22Rv1 (cell line): ENCODE measurements at regions not wholly inside any gene's neighbourhood (a gene's known extent, or its start where the extent isn't known, plus 50 kb on each side); places are given as distances from the start of the nearest gene placed in this dataset.

Source experiments
- H3K27ac ChIP-seq: fragments of 450-650 bp; 2 replicates; pipeline ENCODE4 v1.5.1; 2017
- ZFX ChIP-seq: fragments of 450-650 bp; IDR thresholded peaks from 2 replicates; pipeline ENCODE4 v1.6.1; 2017; ENCODE audit warnings: antibody characterized with exemption, borderline replicate concordance
- TF ChIP-seq, protein P1 (sequence below): fragments of 450-650 bp; IDR thresholded peaks from 2 replicates; pipeline ENCODE4 v1.5.1; 2017; ENCODE audit warnings: mild to moderate bottlenecking

DNA sequence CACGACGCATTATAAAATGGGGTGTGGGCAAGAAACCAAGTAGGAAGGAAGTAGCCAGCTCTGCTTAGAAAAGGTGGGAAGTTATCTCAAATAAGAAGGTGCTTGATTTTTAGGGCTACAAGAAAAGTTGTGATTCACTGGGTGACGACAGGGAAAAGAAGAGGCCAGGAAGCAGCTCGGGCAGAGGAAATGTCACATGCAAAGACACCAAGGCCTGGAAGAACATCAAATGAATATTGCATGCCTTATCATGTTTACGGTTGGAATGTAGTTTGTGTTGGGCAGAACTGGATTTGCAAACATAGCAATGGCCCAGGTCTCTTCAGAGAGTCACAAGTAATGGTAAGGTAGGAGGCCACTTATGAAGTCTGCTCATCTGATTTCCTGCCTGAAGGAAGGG, 610.6 kb downstream of the IRS1 start:
- TF ChIP-seq, protein P1, sequence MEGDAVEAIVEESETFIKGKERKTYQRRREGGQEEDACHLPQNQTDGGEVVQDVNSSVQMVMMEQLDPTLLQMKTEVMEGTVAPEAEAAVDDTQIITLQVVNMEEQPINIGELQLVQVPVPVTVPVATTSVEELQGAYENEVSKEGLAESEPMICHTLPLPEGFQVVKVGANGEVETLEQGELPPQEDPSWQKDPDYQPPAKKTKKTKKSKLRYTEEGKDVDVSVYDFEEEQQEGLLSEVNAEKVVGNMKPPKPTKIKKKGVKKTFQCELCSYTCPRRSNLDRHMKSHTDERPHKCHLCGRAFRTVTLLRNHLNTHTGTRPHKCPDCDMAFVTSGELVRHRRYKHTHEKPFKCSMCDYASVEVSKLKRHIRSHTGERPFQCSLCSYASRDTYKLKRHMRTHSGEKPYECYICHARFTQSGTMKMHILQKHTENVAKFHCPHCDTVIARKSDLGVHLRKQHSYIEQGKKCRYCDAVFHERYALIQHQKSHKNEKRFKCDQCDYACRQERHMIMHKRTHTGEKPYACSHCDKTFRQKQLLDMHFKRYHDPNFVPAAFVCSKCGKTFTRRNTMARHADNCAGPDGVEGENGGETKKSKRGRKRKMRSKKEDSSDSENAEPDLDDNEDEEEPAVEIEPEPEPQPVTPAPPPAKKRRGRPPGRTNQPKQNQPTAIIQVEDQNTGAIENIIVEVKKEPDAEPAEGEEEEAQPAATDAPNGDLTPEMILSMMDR, result no peak
- TF ChIP-seq ZFX, result no peak
- H3K27ac ChIP-seq, result no peak overlapping the region

- H3K27ac ChIP-seq, result no peak overlapping the region
- TF ChIP-seq, protein P1, result no peak
- no peak for TF ChIP-seq ZFX
Measured at GRCh38 chr2:226187616-226188015, 612.0 kb downstream of the IRS1 start.

- no peak overlapping the region for H3K27ac ChIP-seq
- no peak for TF ChIP-seq ZFX
- TF ChIP-seq, protein P1, result no peak
Measured at GRCh38 chr2:226187156-226187555, 612.5 kb downstream of the IRS1 start.

GRCh38 chr2:226185616-226186211, 613.9 kb downstream of the IRS1 start:
- TF ChIP-seq ZFX, result no peak
- TF ChIP-seq, protein P1, result no peak
- no peak overlapping the region for H3K27ac ChIP-seq

DNA sequence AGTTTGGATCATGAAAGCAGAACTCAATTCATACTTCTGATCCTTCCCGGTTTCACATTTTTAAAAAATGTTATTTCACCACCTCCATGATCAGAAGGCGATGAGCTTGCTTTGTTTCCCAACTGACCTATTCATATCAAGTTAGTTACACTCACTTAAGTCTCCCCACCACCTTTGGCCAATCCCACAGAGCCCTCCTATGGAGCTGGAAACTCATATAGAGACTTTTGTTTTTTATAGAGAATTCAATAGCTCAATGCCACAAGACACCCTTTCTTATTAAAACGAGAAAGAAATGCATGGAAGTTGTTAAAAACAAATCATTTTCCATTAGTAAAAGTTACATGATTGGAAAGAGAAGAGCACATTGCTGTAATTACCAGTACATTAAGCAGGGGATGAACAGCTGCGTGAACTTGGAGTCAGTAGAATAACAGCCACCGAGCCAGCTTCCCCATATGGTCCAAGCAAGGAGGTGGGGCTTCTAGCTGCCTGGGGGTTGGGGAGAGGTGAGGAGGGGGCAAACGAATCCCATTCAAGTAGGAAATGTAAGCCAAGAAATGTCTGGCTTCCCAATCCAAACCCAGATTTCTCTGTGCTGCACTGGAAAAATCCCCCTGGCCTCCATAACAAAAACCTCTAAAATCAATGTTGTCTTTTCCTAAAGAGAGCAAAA, 614.5 kb downstream of the IRS1 start:
- TF ChIP-seq, protein P1, result no peak
- no peak for TF ChIP-seq ZFX
- H3K27ac ChIP-seq, result no peak overlapping the region

DNA sequence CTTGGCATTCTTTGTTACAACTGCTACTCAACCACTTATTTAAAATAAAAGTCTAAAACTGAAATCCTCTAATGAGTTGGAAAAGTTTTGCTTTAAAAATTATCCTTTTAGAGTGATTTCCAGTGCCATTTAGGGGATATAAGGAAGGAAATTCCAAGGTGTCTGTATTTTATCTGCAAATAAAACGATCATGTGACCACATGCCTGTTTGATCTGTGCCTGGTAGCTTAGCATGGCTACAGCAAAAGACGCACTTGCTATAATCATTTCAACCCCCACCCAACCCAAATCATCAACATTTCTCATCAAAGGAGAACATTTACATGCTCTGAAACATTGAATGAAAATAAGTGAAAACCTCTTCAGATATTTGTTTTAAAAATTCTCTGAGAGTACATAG, 615.1 kb downstream of the IRS1 start:
- TF ChIP-seq ZFX, result no peak
- TF ChIP-seq, protein P1, result no peak
- no peak overlapping the region for H3K27ac ChIP-seq

DNA sequence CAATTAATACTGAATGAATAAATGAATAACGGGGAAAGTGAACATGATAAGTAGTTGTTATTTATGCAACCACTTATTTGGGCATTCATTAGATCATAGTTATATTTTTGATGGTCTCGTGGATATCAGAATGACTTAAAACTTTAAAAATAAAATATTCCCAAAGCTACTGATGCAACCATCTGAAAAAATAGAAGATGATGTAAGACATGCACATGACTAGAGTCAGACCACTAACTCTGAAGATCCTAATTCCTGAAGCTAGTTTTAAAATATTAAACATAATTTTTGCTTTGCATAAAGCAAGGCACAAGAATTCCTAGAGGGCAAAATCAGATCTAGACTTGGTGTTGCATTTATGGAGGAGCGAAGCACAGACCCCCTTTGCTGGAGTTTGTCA, 616.1 kb downstream of the IRS1 start:
- TF ChIP-seq ZFX, result no peak
- TF ChIP-seq, protein P1, result no peak
- H3K27ac ChIP-seq, result no peak overlapping the region
